ENCODE measurements at regions not wholly inside any gene's neighbourhood (a gene's known extent, or its start where the extent isn't known, plus 50 kb on each side); places are given as distances from the start of the nearest gene placed in this dataset.

- DNase-seq (ENCODE audit: low read depth) = no peak
- no peak overlapping the region for H3K4me3 ChIP-seq (ENCODE audit: low read depth, low read length)
- TF ChIP-seq CTCF (IDR thresholded peaks at IDR 0.05; ENCODE audit: low read depth, low read length) = no peak
- TF ChIP-seq MYC (IDR thresholded peaks at IDR 0.05; ENCODE audit: low read depth, low read length) = no peak
- TF ChIP-seq POLR2A (IDR thresholded peaks at IDR 0.05; ENCODE audit: extremely low read depth, insufficient read length) = no peak
- TF ChIP-seq MAX (IDR thresholded peaks at IDR 0.05; ENCODE audit: low read depth, low read length) = no peak
Observed at GRCh38 chr11:109851780-109852390, 241.3 kb upstream of the ZC3H12C start.

GRCh38 chr11:109853156-109853776, 239.9 kb upstream of the ZC3H12C start:
- peak; percentile 66 for DNase-seq (ENCODE audit: low read depth)
- no peak overlapping the region for H3K4me3 ChIP-seq (ENCODE audit: low read depth, low read length)
- TF ChIP-seq MYC (IDR thresholded peaks at IDR 0.05; ENCODE audit: low read depth, low read length) (no peak), CTCF (IDR thresholded peaks at IDR 0.05; ENCODE audit: low read depth, low read length) (peak; percentile 39)

GRCh38 chr11:109854731-109855130, 238.5 kb upstream of the ZC3H12C start:
- H3K4me3 ChIP-seq (ENCODE audit: low read depth, low read length) = no peak overlapping the region
- TF ChIP-seq CTCF (IDR thresholded peaks at IDR 0.05; ENCODE audit: low read depth, low read length) (no peak), MYC (IDR thresholded peaks at IDR 0.05; ENCODE audit: low read depth, low read length) (no peak), POLR2A (IDR thresholded peaks at IDR 0.05; ENCODE audit: extremely low read depth, insufficient read length) (no peak), MAX (IDR thresholded peaks at IDR 0.05; ENCODE audit: low read depth, low read length) (no peak)
- DNase-seq (ENCODE audit: low read depth) = no peak

GRCh38 chr11:109856928-109857327, 236.3 kb upstream of the ZC3H12C start:
- TF ChIP-seq MYC (IDR thresholded peaks at IDR 0.05; ENCODE audit: low read depth, low read length) = no peak
- no peak for TF ChIP-seq CTCF (IDR thresholded peaks at IDR 0.05; ENCODE audit: low read depth, low read length)
- no peak for TF ChIP-seq MAX (IDR thresholded peaks at IDR 0.05; ENCODE audit: low read depth, low read length)
- H3K4me3 ChIP-seq (ENCODE audit: low read depth, low read length) = no peak overlapping the region
- DNase-seq (ENCODE audit: low read depth) = no peak

- no peak overlapping the region for H3K4me3 ChIP-seq (ENCODE audit: low read depth, low read length)
- no peak for DNase-seq (ENCODE audit: low read depth)
- TF ChIP-seq MYC (IDR thresholded peaks at IDR 0.05; ENCODE audit: low read depth, low read length) = no peak
- no peak for TF ChIP-seq MAX (IDR thresholded peaks at IDR 0.05; ENCODE audit: low read depth, low read length)
Observed at GRCh38 chr11:109857637-109858036, 235.6 kb upstream of the ZC3H12C start.

GRCh38 chr11:109858152-109858551, 235.0 kb upstream of the ZC3H12C start:
- TF ChIP-seq CTCF (IDR thresholded peaks at IDR 0.05; ENCODE audit: low read depth, low read length) (no peak), MAX (IDR thresholded peaks at IDR 0.05; ENCODE audit: low read depth, low read length) (no peak), MYC (IDR thresholded peaks at IDR 0.05; ENCODE audit: low read depth, low read length) (no peak), POLR2A (IDR thresholded peaks at IDR 0.05; ENCODE audit: extremely low read depth, insufficient read length) (no peak)
- no peak overlapping the region for H3K4me3 ChIP-seq (ENCODE audit: low read depth, low read length)
- DNase-seq (ENCODE audit: low read depth) = no peak
